ENCODE measurements at regions not wholly inside any gene's neighbourhood (a gene's known extent, or its start where the extent isn't known, plus 50 kb on each side); places are given as distances from the start of the nearest gene placed in this dataset.

DNA sequence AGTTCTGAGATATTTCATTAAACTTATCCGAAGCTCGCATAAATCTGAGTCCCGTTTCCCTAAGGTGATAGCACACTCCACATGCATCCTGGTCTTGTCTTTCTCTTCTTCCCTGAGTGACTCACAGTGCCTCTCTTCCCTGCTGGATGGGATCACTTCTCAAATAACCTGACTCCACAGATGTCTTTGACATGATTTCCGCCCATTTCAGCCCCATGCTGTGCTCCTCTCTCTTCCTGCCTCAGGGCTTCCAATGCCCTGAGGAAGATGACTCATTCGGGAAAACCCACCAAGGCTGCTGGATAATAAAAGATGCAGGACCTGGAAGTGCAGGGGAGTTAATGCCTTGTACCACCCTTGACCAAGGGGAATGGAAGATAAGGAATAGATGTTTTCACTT is 441.7 kb upstream of the SOX11 start:
- TF ChIP-seq, protein P1, sequence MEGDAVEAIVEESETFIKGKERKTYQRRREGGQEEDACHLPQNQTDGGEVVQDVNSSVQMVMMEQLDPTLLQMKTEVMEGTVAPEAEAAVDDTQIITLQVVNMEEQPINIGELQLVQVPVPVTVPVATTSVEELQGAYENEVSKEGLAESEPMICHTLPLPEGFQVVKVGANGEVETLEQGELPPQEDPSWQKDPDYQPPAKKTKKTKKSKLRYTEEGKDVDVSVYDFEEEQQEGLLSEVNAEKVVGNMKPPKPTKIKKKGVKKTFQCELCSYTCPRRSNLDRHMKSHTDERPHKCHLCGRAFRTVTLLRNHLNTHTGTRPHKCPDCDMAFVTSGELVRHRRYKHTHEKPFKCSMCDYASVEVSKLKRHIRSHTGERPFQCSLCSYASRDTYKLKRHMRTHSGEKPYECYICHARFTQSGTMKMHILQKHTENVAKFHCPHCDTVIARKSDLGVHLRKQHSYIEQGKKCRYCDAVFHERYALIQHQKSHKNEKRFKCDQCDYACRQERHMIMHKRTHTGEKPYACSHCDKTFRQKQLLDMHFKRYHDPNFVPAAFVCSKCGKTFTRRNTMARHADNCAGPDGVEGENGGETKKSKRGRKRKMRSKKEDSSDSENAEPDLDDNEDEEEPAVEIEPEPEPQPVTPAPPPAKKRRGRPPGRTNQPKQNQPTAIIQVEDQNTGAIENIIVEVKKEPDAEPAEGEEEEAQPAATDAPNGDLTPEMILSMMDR (IDR thresholded peaks at IDR 0.05): no peak
- TF ChIP-seq POLR2A (IDR thresholded peaks at IDR 0.05): no peak

Data from thyroid gland (tissue), 4 donors.